ENCODE measurements at regions not wholly inside any gene's neighbourhood (a gene's known extent, or its start where the extent isn't known, plus 50 kb on each side); places are given as distances from the start of the nearest gene placed in this dataset.

- TF ChIP-seq POLR2A (IDR thresholded peaks at IDR 0.05; ENCODE audit: low read length) (no peak), GATA1 (IDR thresholded peaks at IDR 0.05; ENCODE audit: low read depth, low read length) (no peak)
Measured at GRCh38 chr4:110944501-110944900, 321.6 kb upstream of the PITX2 start.
